Panc1 (cell line): ENCODE measurements at regions not wholly inside any gene's neighbourhood (a gene's known extent, or its start where the extent isn't known, plus 50 kb on each side); places are given as distances from the start of the nearest gene placed in this dataset.

Experiments
- POLR2AphosphoS5 ChIP-seq: IDR thresholded peaks from 2 replicates; pipeline ENCODE4 v1.6.1; 2012; ENCODE audit warnings: mild to moderate bottlenecking, low read depth, low read length, moderate library complexity
- TF ChIP-seq, protein P1 (sequence below): fragments of 450-650 bp; IDR thresholded peaks from 2 replicates; pipeline ENCODE4 v1.5.1; 2017; ENCODE audit warnings: mild to moderate bottlenecking

DNA sequence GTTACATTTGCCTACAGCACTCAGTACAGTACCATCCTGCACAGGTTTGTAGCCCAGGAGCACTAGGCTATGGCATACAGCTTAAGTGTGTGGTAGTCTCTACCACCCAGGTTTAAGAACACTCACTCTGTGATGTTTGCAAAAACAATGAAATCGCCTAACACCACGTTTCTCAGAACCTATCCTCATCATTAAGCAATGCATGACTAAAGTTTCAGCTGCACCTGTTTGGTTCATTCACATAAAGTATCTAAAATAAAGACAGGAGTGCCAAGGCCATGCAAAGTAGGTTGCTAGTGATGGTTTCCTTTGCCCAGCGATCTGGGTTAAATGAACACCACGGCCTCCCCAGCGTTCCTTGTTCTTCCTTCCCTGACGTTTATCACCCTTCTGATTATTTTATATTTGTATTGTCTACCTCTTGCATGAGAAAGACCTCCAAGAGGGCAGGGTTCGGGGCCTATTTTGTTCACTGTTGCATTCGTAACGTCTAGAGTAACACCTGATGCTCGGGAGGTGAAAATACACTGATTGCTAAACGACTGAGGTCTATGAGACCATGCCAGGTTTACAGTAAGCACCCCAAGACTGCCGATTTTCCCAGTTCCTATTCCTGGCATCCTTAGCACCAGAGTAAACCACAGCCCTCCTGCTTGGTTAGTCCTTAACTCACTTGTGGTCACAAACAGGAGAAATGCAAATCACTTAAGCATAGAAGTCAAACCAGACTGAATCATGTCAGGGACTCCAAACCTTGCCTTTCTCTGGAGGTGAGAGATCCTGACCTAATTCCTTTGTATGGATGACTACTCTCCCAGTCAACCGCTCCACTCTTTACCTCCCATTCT is 204.1 kb upstream of the NFE2L3 start:
- TF ChIP-seq, protein P1, sequence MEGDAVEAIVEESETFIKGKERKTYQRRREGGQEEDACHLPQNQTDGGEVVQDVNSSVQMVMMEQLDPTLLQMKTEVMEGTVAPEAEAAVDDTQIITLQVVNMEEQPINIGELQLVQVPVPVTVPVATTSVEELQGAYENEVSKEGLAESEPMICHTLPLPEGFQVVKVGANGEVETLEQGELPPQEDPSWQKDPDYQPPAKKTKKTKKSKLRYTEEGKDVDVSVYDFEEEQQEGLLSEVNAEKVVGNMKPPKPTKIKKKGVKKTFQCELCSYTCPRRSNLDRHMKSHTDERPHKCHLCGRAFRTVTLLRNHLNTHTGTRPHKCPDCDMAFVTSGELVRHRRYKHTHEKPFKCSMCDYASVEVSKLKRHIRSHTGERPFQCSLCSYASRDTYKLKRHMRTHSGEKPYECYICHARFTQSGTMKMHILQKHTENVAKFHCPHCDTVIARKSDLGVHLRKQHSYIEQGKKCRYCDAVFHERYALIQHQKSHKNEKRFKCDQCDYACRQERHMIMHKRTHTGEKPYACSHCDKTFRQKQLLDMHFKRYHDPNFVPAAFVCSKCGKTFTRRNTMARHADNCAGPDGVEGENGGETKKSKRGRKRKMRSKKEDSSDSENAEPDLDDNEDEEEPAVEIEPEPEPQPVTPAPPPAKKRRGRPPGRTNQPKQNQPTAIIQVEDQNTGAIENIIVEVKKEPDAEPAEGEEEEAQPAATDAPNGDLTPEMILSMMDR = no peak
- no peak for TF ChIP-seq POLR2AphosphoS5
